SH-SY5Y (cell line): ENCODE measurements at regions not wholly inside any gene's neighbourhood (a gene's known extent, or its start where the extent isn't known, plus 50 kb on each side); places are given as distances from the start of the nearest gene placed in this dataset.

Experiments used
- GATA2 ChIP-seq: IDR thresholded peaks from 2 replicates; pipeline ENCODE4 v1.6.1; 2011; ENCODE audit warnings: mild to moderate bottlenecking, low read depth, low read length
- GATA3 ChIP-seq: IDR thresholded peaks from 2 replicates; pipeline ENCODE4 v1.6.1; 2011; ENCODE audit warnings: low read depth, mild to moderate bottlenecking, low read length, moderate library complexity

DNA sequence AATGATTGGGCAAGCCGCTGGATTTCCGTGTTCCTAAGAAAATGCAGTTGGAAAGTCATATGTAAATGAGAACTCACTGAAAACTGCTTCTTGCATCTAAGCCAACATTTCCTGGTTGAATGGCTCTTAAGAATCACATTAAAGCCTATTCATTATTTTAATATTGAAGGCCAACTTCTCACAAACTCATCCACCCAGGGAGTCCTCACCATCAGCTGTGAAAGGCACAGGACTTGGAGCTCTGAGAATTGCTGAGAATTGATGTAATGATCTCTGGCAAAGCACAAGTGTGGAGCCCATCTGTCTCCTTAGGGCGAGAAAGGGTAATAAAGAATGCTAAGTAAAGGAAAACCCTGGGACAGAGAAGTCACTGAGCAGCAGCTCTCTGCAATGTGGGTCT is 55.9 kb upstream of the APCDD1 start:
- no peak for TF ChIP-seq GATA2
- no peak for TF ChIP-seq GATA3
